ENCODE measurements at regions not wholly inside any gene's neighbourhood (a gene's known extent, or its start where the extent isn't known, plus 50 kb on each side); places are given as distances from the start of the nearest gene placed in this dataset.

- Histone ChIP-seq H3K9me3 (ENCODE audit: low read depth, low read length) (no peaks in the 10 kb centered on the region), H3K36me3 (ENCODE audit: insufficient read depth, low read length) (no peaks in the 10 kb centered on the region), H3K4me2 (ENCODE audit: insufficient read depth, low read length) (no peak overlapping the region), H3K27ac (ENCODE audit: low read depth, low read length) (no peak overlapping the region), H3K4me1 (ENCODE audit: insufficient read depth, low read length) (no peaks in the 10 kb centered on the region), H3K79me2 (ENCODE audit: insufficient read depth, low read length) (no peaks in the 10 kb centered on the region), H2AFZ (ENCODE audit: low read length) (no peak overlapping the region), H4K20me1 (ENCODE audit: insufficient read depth, low read length) (no peaks in the 10 kb centered on the region), H3K4me3 (ENCODE audit: insufficient read depth, low read length) (no peak overlapping the region), H3K27me3 (ENCODE audit: insufficient read depth, low read length) (no peaks in the 10 kb centered on the region)
- TF ChIP-seq CTCF (IDR thresholded peaks at IDR 0.05; ENCODE audit: extremely low read depth, low read depth, low read length), result no peak
- DNase-seq (ENCODE audit: insufficient read length, low spot score, missing footprints), result no peak
Observed at GRCh38 chr21:29436143-29436542, 137.4 kb downstream of the BACH1 start.

DNA sequence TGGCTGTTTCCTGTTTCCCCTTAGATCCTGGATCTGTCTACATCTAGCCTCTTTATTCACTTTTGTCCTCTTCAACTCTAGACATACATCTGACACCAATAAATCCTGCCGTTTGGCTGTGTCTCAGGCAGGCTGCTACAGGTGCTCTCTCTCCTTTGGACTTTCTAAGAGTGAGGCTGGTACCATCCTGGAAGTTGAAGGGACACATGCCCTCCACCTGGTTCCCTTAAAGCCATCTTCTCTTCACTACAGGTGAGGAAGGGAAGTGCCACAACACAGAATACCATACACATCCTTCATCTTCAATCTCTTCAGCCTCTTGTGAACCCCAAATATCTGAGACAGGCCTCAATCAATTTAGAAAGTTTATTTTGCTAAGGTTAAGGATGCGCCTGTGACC lies 137.9 kb downstream of the BACH1 start:
- no peak for TF ChIP-seq CTCF (IDR thresholded peaks at IDR 0.05; ENCODE audit: extremely low read depth, low read depth, low read length)
- H4K20me1 ChIP-seq (ENCODE audit: insufficient read depth, low read length), result no peaks in the 10 kb centered on the region
- H3K9me3 ChIP-seq (ENCODE audit: low read depth, low read length), result no peaks in the 10 kb centered on the region
- H2AFZ ChIP-seq (ENCODE audit: low read length), result no peak overlapping the region
- H3K79me2 ChIP-seq (ENCODE audit: insufficient read depth, low read length), result no peaks in the 10 kb centered on the region
- no peak overlapping the region for H3K4me3 ChIP-seq (ENCODE audit: insufficient read depth, low read length)
- no peaks in the 10 kb centered on the region for H3K36me3 ChIP-seq (ENCODE audit: insufficient read depth, low read length)
- no peak for DNase-seq (ENCODE audit: insufficient read length, low spot score, missing footprints)
- H3K27ac ChIP-seq (ENCODE audit: low read depth, low read length), result no peak overlapping the region
- no peaks in the 10 kb centered on the region for H3K27me3 ChIP-seq (ENCODE audit: insufficient read depth, low read length)
- peaks cover 3% of the 10 kb centered on the region for H3K4me1 ChIP-seq (ENCODE audit: insufficient read depth, low read length)
- H3K4me2 ChIP-seq (ENCODE audit: insufficient read depth, low read length), result no peak overlapping the region

GRCh38 chr21:29441651-29442050 lies 142.9 kb downstream of the BACH1 start:
- Histone ChIP-seq H3K36me3 (ENCODE audit: insufficient read depth, low read length) (no peaks in the 10 kb centered on the region), H3K4me2 (ENCODE audit: insufficient read depth, low read length) (peak overlapping the region; percentile 50), H2AFZ (ENCODE audit: low read length) (no peak overlapping the region), H3K27me3 (ENCODE audit: insufficient read depth, low read length) (no peaks in the 10 kb centered on the region), H3K9me3 (ENCODE audit: low read depth, low read length) (no peaks in the 10 kb centered on the region), H3K4me1 (ENCODE audit: insufficient read depth, low read length) (peaks cover 8% of the 10 kb centered on the region), H4K20me1 (ENCODE audit: insufficient read depth, low read length) (no peaks in the 10 kb centered on the region), H3K27ac (ENCODE audit: low read depth, low read length) (no peak overlapping the region), H3K79me2 (ENCODE audit: insufficient read depth, low read length) (no peaks in the 10 kb centered on the region), H3K4me3 (ENCODE audit: insufficient read depth, low read length) (no peak overlapping the region)
- DNase-seq (ENCODE audit: insufficient read length, low spot score, missing footprints), result no peak
- TF ChIP-seq CTCF (IDR thresholded peaks at IDR 0.05; ENCODE audit: extremely low read depth, low read depth, low read length), result no peak

GRCh38 chr21:29443411-29444010 lies 144.8 kb downstream of the BACH1 start:
- H3K27me3 ChIP-seq (ENCODE audit: insufficient read depth, low read length), result no peaks in the 10 kb centered on the region
- no peaks in the 10 kb centered on the region for H4K20me1 ChIP-seq (ENCODE audit: insufficient read depth, low read length)
- no peak overlapping the region for H3K4me2 ChIP-seq (ENCODE audit: insufficient read depth, low read length)
- no peaks in the 10 kb centered on the region for H3K36me3 ChIP-seq (ENCODE audit: insufficient read depth, low read length)
- H3K79me2 ChIP-seq (ENCODE audit: insufficient read depth, low read length), result no peaks in the 10 kb centered on the region
- H3K9me3 ChIP-seq (ENCODE audit: low read depth, low read length), result peaks cover 3% of the 10 kb centered on the region
- TF ChIP-seq CTCF (IDR thresholded peaks at IDR 0.05; ENCODE audit: extremely low read depth, low read depth, low read length), result no peak
- H3K4me1 ChIP-seq (ENCODE audit: insufficient read depth, low read length), result peaks cover 8% of the 10 kb centered on the region
- DNase-seq (ENCODE audit: insufficient read length, low spot score, missing footprints), result no peak
- H3K27ac ChIP-seq (ENCODE audit: low read depth, low read length), result no peak overlapping the region
- no peak overlapping the region for H2AFZ ChIP-seq (ENCODE audit: low read length)
- H3K4me3 ChIP-seq (ENCODE audit: insufficient read depth, low read length), result no peak overlapping the region
